ENCODE measurements at regions not wholly inside any gene's neighbourhood (a gene's known extent, or its start where the extent isn't known, plus 50 kb on each side); places are given as distances from the start of the nearest gene placed in this dataset.

GRCh38 chr2:8102470-8102869, 579.4 kb upstream of the ID2 start:
- no peaks in the 10 kb centered on the region for H3K36me3 ChIP-seq
- TF ChIP-seq POLR2A (IDR thresholded peaks at IDR 0.05) (no peak), CTCF (IDR thresholded peaks at IDR 0.05) (no peak)
- H3K4me3 ChIP-seq, result no peak overlapping the region
- no peaks in the 10 kb centered on the region for H3K27me3 ChIP-seq
- DNase-seq (no peak), ATAC-seq (no peak)
- no peaks in the 10 kb centered on the region for H3K9me3 ChIP-seq
- intact Hi-C loops (cut with DNase I), result no loop called here
- no peaks in the 10 kb centered on the region for H3K4me1 ChIP-seq
- H3K27ac ChIP-seq, result no peak overlapping the region
- WGBS, 4 donors, result 96 to 97% (median 96%) methylated on average over 4 of the region's 4 CpGs

GRCh38 chr2:8103085-8103708, 578.7 kb upstream of the ID2 start:
- WGBS, 4 donors, result 82 to 91% (median 89%) methylated on average over 6 of the region's 6 CpGs
- H3K36me3 ChIP-seq, result no peaks in the 10 kb centered on the region
- ATAC-seq (no peak), DNase-seq (no peak)
- intact Hi-C loops (cut with DNase I), result no loop called here
- H3K9me3 ChIP-seq, result no peaks in the 10 kb centered on the region
- no peaks in the 10 kb centered on the region for H3K4me1 ChIP-seq
- H3K27me3 ChIP-seq, result no peaks in the 10 kb centered on the region
- TF ChIP-seq POLR2A (IDR thresholded peaks at IDR 0.05) (no peak), CTCF (IDR thresholded peaks at IDR 0.05) (no peak)
- H3K27ac ChIP-seq, result no peak overlapping the region
- H3K4me3 ChIP-seq, result no peak overlapping the region

GRCh38 chr2:8107150-8107549, 574.7 kb upstream of the ID2 start:
- H3K27me3 ChIP-seq, result no peaks in the 10 kb centered on the region
- intact Hi-C loops (cut with DNase I), result no loop called here
- no peaks in the 10 kb centered on the region for H3K9me3 ChIP-seq
- WGBS, 4 donors, result 30 to 82% (median 65%) methylated on average over 1 of the region's 1 CpG
- no peak overlapping the region for H3K4me3 ChIP-seq
- no peaks in the 10 kb centered on the region for H3K36me3 ChIP-seq
- TF ChIP-seq CTCF (IDR thresholded peaks at IDR 0.05) (no peak), POLR2A (IDR thresholded peaks at IDR 0.05) (no peak)
- no peaks in the 10 kb centered on the region for H3K4me1 ChIP-seq
- no peak overlapping the region for H3K27ac ChIP-seq
- no peak for ATAC-seq
- no peak for DNase-seq

GRCh38 chr2:8107621-8108378, 574.1 kb upstream of the ID2 start:
- peak in 1 of 4 donors; percentile 31 for ATAC-seq
- DNase-seq, result no peak
- Histone ChIP-seq H3K4me3 (no peak overlapping the region), H3K36me3 (no peaks in the 10 kb centered on the region), H3K9me3 (no peaks in the 10 kb centered on the region), H3K27me3 (no peaks in the 10 kb centered on the region), H3K4me1 (no peaks in the 10 kb centered on the region), H3K27ac (no peak overlapping the region)
- TF ChIP-seq CTCF (IDR thresholded peaks at IDR 0.05) (no peak), POLR2A (IDR thresholded peaks at IDR 0.05) (no peak)
- 77 to 81% (median 80%) methylated on average over 5 of the region's 5 CpGs for whole genome bisulfite sequencing, 4 donors
- intact Hi-C loops (cut with DNase I), result no loop called here

Data from heart left ventricle (tissue), 16 donors.